ENCODE measurements at regions not wholly inside any gene's neighbourhood (a gene's known extent, or its start where the extent isn't known, plus 50 kb on each side); places are given as distances from the start of the nearest gene placed in this dataset.
"Not testable (repeated sequence)": the region's sequence is repeated elsewhere in the genome, so short reads cannot be mapped to it uniquely, and the experiment has no call there.

DNA sequence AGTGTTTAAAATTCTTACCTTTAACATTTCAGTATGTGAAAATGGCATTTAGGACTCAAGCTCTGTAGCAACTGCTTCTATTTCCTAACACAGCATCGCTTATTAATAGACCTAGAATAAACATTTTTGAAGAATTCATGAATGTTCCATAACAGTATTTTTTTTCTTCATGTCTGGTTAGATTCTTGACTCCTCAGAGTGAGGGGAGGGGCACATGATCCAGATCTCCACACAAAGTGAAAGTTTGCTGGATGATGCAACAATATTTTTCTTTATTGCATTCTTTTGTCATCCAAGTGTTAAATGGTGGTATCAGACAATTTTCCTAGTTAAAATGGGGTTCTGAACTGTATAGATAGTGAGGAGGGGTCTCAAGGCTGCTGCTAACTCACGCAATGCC, 130.8 kb upstream of the MAN2A1 start:
- TF ChIP-seq EZH2phosphoT487 (IDR thresholded peaks at IDR 0.05; ENCODE audit: borderline replicate concordance, low read length) (no peak), EZH2 (IDR thresholded peaks at IDR 0.05; ENCODE audit: low read length, unreplicated experiment) (no peak)
- TF ChIP-seq, protein P1, sequence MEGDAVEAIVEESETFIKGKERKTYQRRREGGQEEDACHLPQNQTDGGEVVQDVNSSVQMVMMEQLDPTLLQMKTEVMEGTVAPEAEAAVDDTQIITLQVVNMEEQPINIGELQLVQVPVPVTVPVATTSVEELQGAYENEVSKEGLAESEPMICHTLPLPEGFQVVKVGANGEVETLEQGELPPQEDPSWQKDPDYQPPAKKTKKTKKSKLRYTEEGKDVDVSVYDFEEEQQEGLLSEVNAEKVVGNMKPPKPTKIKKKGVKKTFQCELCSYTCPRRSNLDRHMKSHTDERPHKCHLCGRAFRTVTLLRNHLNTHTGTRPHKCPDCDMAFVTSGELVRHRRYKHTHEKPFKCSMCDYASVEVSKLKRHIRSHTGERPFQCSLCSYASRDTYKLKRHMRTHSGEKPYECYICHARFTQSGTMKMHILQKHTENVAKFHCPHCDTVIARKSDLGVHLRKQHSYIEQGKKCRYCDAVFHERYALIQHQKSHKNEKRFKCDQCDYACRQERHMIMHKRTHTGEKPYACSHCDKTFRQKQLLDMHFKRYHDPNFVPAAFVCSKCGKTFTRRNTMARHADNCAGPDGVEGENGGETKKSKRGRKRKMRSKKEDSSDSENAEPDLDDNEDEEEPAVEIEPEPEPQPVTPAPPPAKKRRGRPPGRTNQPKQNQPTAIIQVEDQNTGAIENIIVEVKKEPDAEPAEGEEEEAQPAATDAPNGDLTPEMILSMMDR (conservative IDR thresholded peaks at IDR 0.05; ENCODE audit: low read depth, low read length), result no peak
- ATAC-seq (no peak), DNase-seq (no peak)
- Histone ChIP-seq H3K79me2 (ENCODE audit: low read length) (no peaks in the 10 kb centered on the region), H3K9me3 (ENCODE audit: low read length) (no peaks in the 10 kb centered on the region), H3K4me2 (ENCODE audit: low read length) (no peak overlapping the region), H3K27ac (ENCODE audit: low read length) (no peak overlapping the region), H4K20me1 (ENCODE audit: low read length) (no peaks in the 10 kb centered on the region), H3K36me3 (ENCODE audit: low read depth, low read length) (no peaks in the 10 kb centered on the region), H3K9me2 (replicated peaks; ENCODE audit: low read length) (no peaks in the 10 kb centered on the region), H3K27me3 (ENCODE audit: low read length) (no peaks in the 10 kb centered on the region), H2AFZ (ENCODE audit: low read length) (no peak overlapping the region), H3F3A (ENCODE audit: low read length, unreplicated experiment) (no peaks in the 10 kb centered on the region), H3K4me3 (ENCODE audit: low read length) (no peak overlapping the region), H3K4me1 (ENCODE audit: insufficient read depth, low read length) (no peaks in the 10 kb centered on the region), H3K9ac (ENCODE audit: low read length) (no peak overlapping the region)
- intact Hi-C loops (cut with micrococcal nuclease), result no loop called here
- ChIA-PET POLR2A (ENCODE audit: unreplicated experiment) (no interaction called here), CTCF (no interaction called here)
- no TSS peak for BruUV-seq (replicated peaks)

DNA sequence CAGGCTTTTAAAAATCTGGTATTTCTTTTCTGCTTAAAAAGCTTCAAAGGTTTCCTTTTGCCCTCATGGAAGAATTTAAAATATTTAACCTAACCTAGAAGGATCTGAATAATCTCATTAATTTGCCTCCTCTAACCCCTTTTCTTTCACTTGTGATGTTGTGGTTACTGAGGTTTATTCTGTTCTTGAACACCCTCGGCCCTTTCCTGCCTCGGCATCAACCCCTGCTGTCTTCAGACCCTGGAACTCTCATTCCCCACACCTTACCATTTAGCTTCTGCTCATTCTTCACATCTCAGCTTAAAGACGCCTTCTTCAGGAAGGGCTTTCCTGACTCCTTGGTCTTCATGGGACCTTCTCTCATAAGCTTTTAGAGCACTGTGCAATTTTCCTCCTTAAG, 131.4 kb upstream of the MAN2A1 start:
- H3K4me1 ChIP-seq (ENCODE audit: insufficient read depth, low read length), result no peaks in the 10 kb centered on the region
- no peak overlapping the region for H3K27ac ChIP-seq (ENCODE audit: low read length)
- ChIA-PET CTCF (no interaction called here), POLR2A (ENCODE audit: unreplicated experiment) (no interaction called here)
- no peaks in the 10 kb centered on the region for H3K27me3 ChIP-seq (ENCODE audit: low read length)
- H4K20me1 ChIP-seq (ENCODE audit: low read length), result no peaks in the 10 kb centered on the region
- H2AFZ ChIP-seq (ENCODE audit: low read length), result no peak overlapping the region
- ATAC-seq (no peak), DNase-seq (no peak)
- no peaks in the 10 kb centered on the region for H3K9me2 ChIP-seq (replicated peaks; ENCODE audit: low read length)
- no TSS peak for BruUV-seq (replicated peaks)
- intact Hi-C loops (cut with micrococcal nuclease), result no loop called here
- H3K4me3 ChIP-seq (ENCODE audit: low read length), result no peak overlapping the region
- no peaks in the 10 kb centered on the region for H3K79me2 ChIP-seq (ENCODE audit: low read length)
- no peak for TF ChIP-seq EZH2 (IDR thresholded peaks at IDR 0.05; ENCODE audit: low read length, unreplicated experiment)
- TF ChIP-seq, protein P1 (conservative IDR thresholded peaks at IDR 0.05; ENCODE audit: low read depth, low read length), result no peak
- H3K4me2 ChIP-seq (ENCODE audit: low read length), result no peak overlapping the region
- H3F3A ChIP-seq (ENCODE audit: low read length, unreplicated experiment), result no peaks in the 10 kb centered on the region
- H3K36me3 ChIP-seq (ENCODE audit: low read depth, low read length), result no peaks in the 10 kb centered on the region
- H3K9ac ChIP-seq (ENCODE audit: low read length), result no peak overlapping the region
- no peaks in the 10 kb centered on the region for H3K9me3 ChIP-seq (ENCODE audit: low read length)

DNA sequence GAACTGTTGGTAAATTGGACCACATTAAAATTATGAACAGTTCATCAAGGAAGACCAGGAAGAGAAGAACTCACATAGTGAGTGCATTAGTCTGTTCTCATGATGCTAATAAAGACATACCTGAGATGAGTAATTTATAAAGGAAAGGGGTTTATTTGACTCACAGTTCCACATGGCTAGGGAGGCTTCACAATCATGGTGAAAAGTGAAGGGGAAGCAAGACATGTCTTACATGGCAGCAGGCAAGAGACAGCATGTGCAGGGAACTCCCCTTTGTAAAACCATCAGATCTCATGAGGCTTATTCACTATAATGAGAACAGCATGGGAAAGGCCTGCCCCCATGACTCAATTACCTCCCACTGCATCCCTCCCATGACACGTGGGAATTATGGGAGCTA, 135.9 kb upstream of the MAN2A1 start:
- intact Hi-C loops (cut with micrococcal nuclease), result no loop called here
- Histone ChIP-seq H3K36me3 (ENCODE audit: low read depth, low read length) (no peaks in the 10 kb centered on the region), H3K4me2 (ENCODE audit: low read length) (no peak overlapping the region), H3K9ac (ENCODE audit: low read length) (no peak overlapping the region), H3K27ac (ENCODE audit: low read length) (no peak overlapping the region), H3K79me2 (ENCODE audit: low read length) (no peaks in the 10 kb centered on the region), H3K9me3 (ENCODE audit: low read length) (no peaks in the 10 kb centered on the region), H4K20me1 (ENCODE audit: low read length) (no peaks in the 10 kb centered on the region), H3F3A (ENCODE audit: low read length, unreplicated experiment) (no peaks in the 10 kb centered on the region), H3K27me3 (ENCODE audit: low read length) (no peaks in the 10 kb centered on the region), H3K9me2 (replicated peaks; ENCODE audit: low read length) (no peaks in the 10 kb centered on the region), H2AFZ (ENCODE audit: low read length) (no peak overlapping the region), H3K4me3 (ENCODE audit: low read length) (no peak overlapping the region), H3K4me1 (ENCODE audit: insufficient read depth, low read length) (peaks cover 13% of the 10 kb centered on the region)
- POLR2A ChIA-PET (ENCODE audit: unreplicated experiment), result no interaction called here
- CTCF ChIA-PET, result no interaction called here
- ATAC-seq, result no peak
- no peak for DNase-seq
- TF ChIP-seq, protein P1 (conservative IDR thresholded peaks at IDR 0.05; ENCODE audit: low read depth, low read length), result no peak
- TF ChIP-seq EZH2phosphoT487 (IDR thresholded peaks at IDR 0.05; ENCODE audit: borderline replicate concordance, low read length) (no peak), EZH2 (IDR thresholded peaks at IDR 0.05; ENCODE audit: low read length, unreplicated experiment) (no peak)
- no TSS peak for BruUV-seq (replicated peaks)

DNA sequence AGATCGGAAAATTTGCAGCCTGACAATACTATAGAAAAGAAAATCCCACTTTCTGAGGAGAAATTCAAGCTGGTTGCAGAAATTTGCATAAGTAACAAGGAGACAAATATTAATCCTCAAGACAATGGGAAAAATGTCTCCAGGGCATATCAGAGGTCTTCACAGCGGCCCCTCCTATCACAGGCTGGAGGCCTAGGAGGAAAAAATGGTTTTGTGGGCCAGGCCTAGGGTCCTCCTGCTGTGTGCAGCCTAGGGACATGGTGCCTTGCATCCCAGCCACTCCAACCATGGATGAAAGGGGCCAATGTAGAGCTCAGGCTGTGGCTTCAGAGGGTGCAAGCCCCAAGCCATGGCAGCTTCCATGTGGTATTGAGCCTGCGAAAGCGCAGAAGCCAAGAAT, 138.5 kb upstream of the MAN2A1 start:
- H3K9me2 ChIP-seq (replicated peaks; ENCODE audit: low read length); H4K20me1 ChIP-seq (ENCODE audit: low read length); H3F3A ChIP-seq (ENCODE audit: low read length, unreplicated experiment); H3K36me3 ChIP-seq (ENCODE audit: low read depth, low read length); H2AFZ ChIP-seq (ENCODE audit: low read length); H3K4me3 ChIP-seq (ENCODE audit: low read length); POLR2A ChIA-PET (ENCODE audit: unreplicated experiment); H3K79me2 ChIP-seq (ENCODE audit: low read length); CTCF ChIA-PET; DNase-seq; H3K4me2 ChIP-seq (ENCODE audit: low read length); ATAC-seq; H3K27me3 ChIP-seq (ENCODE audit: low read length); H3K27ac ChIP-seq (ENCODE audit: low read length); intact Hi-C loops (cut with micrococcal nuclease); BruUV-seq (replicated peaks); H3K9ac ChIP-seq (ENCODE audit: low read length); H3K9me3 ChIP-seq (ENCODE audit: low read length): not testable (repeated sequence)
- H3K4me1 ChIP-seq (ENCODE audit: insufficient read depth, low read length), result peaks cover 13% of the 10 kb centered on the region

Measured in PC-3 (cell line).